ENCODE measurements at regions not wholly inside any gene's neighbourhood (a gene's known extent, or its start where the extent isn't known, plus 50 kb on each side); places are given as distances from the start of the nearest gene placed in this dataset.

GRCh38 chr2:198268519-198268918 is 464.1 kb downstream of the PLCL1 start:
- Histone ChIP-seq H2AFZ (ENCODE audit: low read length) (no peak overlapping the region), H3K9me3 (ENCODE audit: low read length) (no peaks in the 10 kb centered on the region), H3K27ac (ENCODE audit: low read length) (no peak overlapping the region), H3K4me2 (ENCODE audit: low read length) (no peak overlapping the region), H3K79me2 (ENCODE audit: low read length) (no peaks in the 10 kb centered on the region), H4K20me1 (ENCODE audit: low read length) (no peaks in the 10 kb centered on the region), H3K9me2 (replicated peaks; ENCODE audit: low read length) (no peaks in the 10 kb centered on the region), H3K4me1 (ENCODE audit: insufficient read depth, low read length) (no peaks in the 10 kb centered on the region), H3K36me3 (ENCODE audit: low read depth, low read length) (no peaks in the 10 kb centered on the region), H3K9ac (ENCODE audit: low read length) (no peak overlapping the region), H3K27me3 (ENCODE audit: low read length) (no peaks in the 10 kb centered on the region), H3K4me3 (ENCODE audit: low read length) (no peak overlapping the region), H3F3A (ENCODE audit: low read length, unreplicated experiment) (no peaks in the 10 kb centered on the region)
- POLR2A ChIA-PET (ENCODE audit: unreplicated experiment) = no interaction called here
- intact Hi-C loops (cut with micrococcal nuclease) = no loop called here
- ATAC-seq (no peak), DNase-seq (no peak)
- TF ChIP-seq, protein P1, sequence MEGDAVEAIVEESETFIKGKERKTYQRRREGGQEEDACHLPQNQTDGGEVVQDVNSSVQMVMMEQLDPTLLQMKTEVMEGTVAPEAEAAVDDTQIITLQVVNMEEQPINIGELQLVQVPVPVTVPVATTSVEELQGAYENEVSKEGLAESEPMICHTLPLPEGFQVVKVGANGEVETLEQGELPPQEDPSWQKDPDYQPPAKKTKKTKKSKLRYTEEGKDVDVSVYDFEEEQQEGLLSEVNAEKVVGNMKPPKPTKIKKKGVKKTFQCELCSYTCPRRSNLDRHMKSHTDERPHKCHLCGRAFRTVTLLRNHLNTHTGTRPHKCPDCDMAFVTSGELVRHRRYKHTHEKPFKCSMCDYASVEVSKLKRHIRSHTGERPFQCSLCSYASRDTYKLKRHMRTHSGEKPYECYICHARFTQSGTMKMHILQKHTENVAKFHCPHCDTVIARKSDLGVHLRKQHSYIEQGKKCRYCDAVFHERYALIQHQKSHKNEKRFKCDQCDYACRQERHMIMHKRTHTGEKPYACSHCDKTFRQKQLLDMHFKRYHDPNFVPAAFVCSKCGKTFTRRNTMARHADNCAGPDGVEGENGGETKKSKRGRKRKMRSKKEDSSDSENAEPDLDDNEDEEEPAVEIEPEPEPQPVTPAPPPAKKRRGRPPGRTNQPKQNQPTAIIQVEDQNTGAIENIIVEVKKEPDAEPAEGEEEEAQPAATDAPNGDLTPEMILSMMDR (conservative IDR thresholded peaks at IDR 0.05; ENCODE audit: low read depth, low read length) = no peak
- no peak for TF ChIP-seq EZH2 (IDR thresholded peaks at IDR 0.05; ENCODE audit: low read length, unreplicated experiment)
- no peak for TF ChIP-seq EZH2phosphoT487 (IDR thresholded peaks at IDR 0.05; ENCODE audit: borderline replicate concordance, low read length)
- no TSS peak for BruUV-seq (replicated peaks)
- CTCF ChIA-PET = no interaction called here

- no peaks in the 10 kb centered on the region for H3K79me2 ChIP-seq (ENCODE audit: low read length)
- no peaks in the 10 kb centered on the region for H4K20me1 ChIP-seq (ENCODE audit: low read length)
- no peaks in the 10 kb centered on the region for H3K27me3 ChIP-seq (ENCODE audit: low read length)
- DNase-seq = no peak
- H3K9me3 ChIP-seq (ENCODE audit: low read length) = no peaks in the 10 kb centered on the region
- CTCF ChIA-PET = no interaction called here
- no peak overlapping the region for H3K4me2 ChIP-seq (ENCODE audit: low read length)
- no peaks in the 10 kb centered on the region for H3K9me2 ChIP-seq (replicated peaks; ENCODE audit: low read length)
- BruUV-seq (replicated peaks) = no TSS peak
- no peak overlapping the region for H3K9ac ChIP-seq (ENCODE audit: low read length)
- no peak overlapping the region for H3K27ac ChIP-seq (ENCODE audit: low read length)
- H2AFZ ChIP-seq (ENCODE audit: low read length) = no peak overlapping the region
- intact Hi-C loops (cut with micrococcal nuclease) = no loop called here
- H3K36me3 ChIP-seq (ENCODE audit: low read depth, low read length) = no peaks in the 10 kb centered on the region
- H3F3A ChIP-seq (ENCODE audit: low read length, unreplicated experiment) = no peaks in the 10 kb centered on the region
- no peak for ATAC-seq
- TF ChIP-seq, protein P1 (conservative IDR thresholded peaks at IDR 0.05; ENCODE audit: low read depth, low read length) = no peak
- no peak for TF ChIP-seq EZH2phosphoT487 (IDR thresholded peaks at IDR 0.05; ENCODE audit: borderline replicate concordance, low read length)
- no peaks in the 10 kb centered on the region for H3K4me1 ChIP-seq (ENCODE audit: insufficient read depth, low read length)
- POLR2A ChIA-PET (ENCODE audit: unreplicated experiment) = no interaction called here
- no peak overlapping the region for H3K4me3 ChIP-seq (ENCODE audit: low read length)
Observed at GRCh38 chr2:198259496-198259895, 455.1 kb downstream of the PLCL1 start.

- no peaks in the 10 kb centered on the region for H3K27me3 ChIP-seq (ENCODE audit: low read length)
- TF ChIP-seq, protein P1 (conservative IDR thresholded peaks at IDR 0.05; ENCODE audit: low read depth, low read length) = no peak
- TF ChIP-seq EZH2 (IDR thresholded peaks at IDR 0.05; ENCODE audit: low read length, unreplicated experiment) (no peak), EZH2phosphoT487 (IDR thresholded peaks at IDR 0.05; ENCODE audit: borderline replicate concordance, low read length) (no peak)
- no peak for ATAC-seq
- no peaks in the 10 kb centered on the region for H3K9me2 ChIP-seq (replicated peaks; ENCODE audit: low read length)
- no peaks in the 10 kb centered on the region for H3K9me3 ChIP-seq (ENCODE audit: low read length)
- H3F3A ChIP-seq (ENCODE audit: low read length, unreplicated experiment) = no peaks in the 10 kb centered on the region
- no peaks in the 10 kb centered on the region for H3K79me2 ChIP-seq (ENCODE audit: low read length)
- no peak for DNase-seq
- no peaks in the 10 kb centered on the region for H3K36me3 ChIP-seq (ENCODE audit: low read depth, low read length)
- H2AFZ ChIP-seq (ENCODE audit: low read length) = no peak overlapping the region
- no peak overlapping the region for H3K9ac ChIP-seq (ENCODE audit: low read length)
- H3K4me1 ChIP-seq (ENCODE audit: insufficient read depth, low read length) = no peaks in the 10 kb centered on the region
- intact Hi-C loops (cut with micrococcal nuclease) = no loop called here
- no peak overlapping the region for H3K27ac ChIP-seq (ENCODE audit: low read length)
- CTCF ChIA-PET = no interaction called here
- no peak overlapping the region for H3K4me3 ChIP-seq (ENCODE audit: low read length)
- BruUV-seq (replicated peaks) = no TSS peak
- POLR2A ChIA-PET (ENCODE audit: unreplicated experiment) = no interaction called here
- H4K20me1 ChIP-seq (ENCODE audit: low read length) = no peaks in the 10 kb centered on the region
- H3K4me2 ChIP-seq (ENCODE audit: low read length) = no peak overlapping the region
Observed at GRCh38 chr2:198254536-198255090, 450.2 kb downstream of the PLCL1 start.

Measured in PC-3 (cell line).